NCI-H82 treated with DMSO at 0.1 percent for 48 hours (cell line): ENCODE measurements at regions not wholly inside any gene's neighbourhood (a gene's known extent, or its start where the extent isn't known, plus 50 kb on each side); places are given as distances from the start of the nearest gene placed in this dataset.
"Not testable (repeated sequence)": the region's sequence is repeated elsewhere in the genome, so short reads cannot be mapped to it uniquely, and the experiment has no call there.

Source experiments
- DNase-seq: peaks from one replicate; lab custom pipeline; 2025; ENCODE audit not compliant: unreplicated experiment; lab: John Stamatoyannopoulos, UW

DNA sequence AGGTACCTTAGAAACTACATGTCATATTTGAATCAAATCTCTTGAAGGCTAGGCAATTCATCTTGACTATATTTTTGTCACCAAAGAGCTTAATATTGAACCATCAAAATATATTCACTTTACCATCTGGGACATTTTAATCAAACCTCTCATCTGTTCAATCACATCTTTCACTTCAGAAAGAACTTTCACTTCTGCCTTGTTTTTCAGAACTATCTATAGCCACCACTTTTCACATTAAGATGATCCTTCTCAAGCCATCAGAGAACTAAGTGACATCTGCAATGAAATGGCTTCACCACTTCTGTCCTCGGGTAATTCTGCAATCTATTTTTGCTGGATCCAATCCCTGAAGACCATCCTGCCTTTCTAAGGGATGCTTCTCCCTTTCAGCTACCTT is 57.8 kb downstream of the OR2B2 start:
- DNase-seq: no peak

DNA sequence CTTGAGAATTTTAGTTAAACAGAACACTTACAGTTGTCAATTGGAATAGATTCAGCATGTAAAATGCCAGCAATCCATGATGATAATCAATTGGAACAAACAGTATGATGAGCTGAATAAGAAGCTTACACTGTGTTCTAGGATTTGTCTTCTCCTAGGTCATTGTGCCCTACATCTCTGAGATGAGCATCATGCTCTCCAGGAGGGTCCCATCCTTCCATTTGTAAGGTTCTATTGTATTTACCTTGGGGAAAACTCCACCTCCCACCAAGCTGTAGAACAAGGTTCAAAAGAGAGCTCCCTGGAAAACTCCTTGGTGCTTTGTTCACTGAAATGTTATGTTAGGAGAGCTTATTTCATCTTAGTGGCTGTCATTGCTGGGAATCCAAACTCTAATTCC is 60.8 kb downstream of the OR2B2 start:
- no peak for DNase-seq

DNA sequence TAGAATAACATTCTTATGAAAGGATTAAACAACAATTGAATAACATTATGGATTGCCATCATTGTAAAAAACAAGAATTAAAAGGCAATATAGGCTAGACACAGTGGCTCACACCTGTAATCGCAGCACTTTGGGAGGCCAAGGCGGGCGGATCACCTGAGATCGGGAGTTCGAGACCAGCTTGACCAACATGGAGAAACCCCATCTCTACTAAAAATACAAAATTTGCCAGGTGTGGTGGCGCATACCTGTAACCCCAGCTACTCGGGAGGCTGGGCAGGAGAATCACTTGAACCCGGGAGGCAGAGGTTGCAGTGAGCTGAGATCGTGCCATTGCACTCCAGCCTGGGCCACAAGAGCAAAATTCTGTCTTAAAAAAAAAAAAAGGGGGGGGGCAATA is 63.2 kb downstream of the OR2B2 start:
- DNase-seq: not testable (repeated sequence)

DNA sequence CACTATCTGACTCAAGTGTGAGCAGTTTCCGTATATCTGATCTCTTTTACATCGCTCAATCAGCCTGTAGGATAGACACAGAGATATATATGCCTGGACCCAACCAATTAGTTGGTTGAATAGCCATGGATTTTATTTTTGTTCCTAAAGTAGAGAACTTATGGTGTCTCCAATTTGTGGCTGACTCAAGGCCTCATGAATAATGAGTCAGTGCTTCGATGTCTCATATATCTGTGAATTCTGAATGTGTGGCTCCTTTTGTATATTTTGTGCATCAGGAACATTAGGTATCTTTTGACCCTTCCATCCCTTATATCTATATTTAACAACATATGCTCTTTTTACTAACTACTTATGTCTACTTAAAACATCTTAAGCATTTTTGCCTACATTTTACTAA is 64.5 kb downstream of the OR2B2 start:
- no peak for DNase-seq

DNA sequence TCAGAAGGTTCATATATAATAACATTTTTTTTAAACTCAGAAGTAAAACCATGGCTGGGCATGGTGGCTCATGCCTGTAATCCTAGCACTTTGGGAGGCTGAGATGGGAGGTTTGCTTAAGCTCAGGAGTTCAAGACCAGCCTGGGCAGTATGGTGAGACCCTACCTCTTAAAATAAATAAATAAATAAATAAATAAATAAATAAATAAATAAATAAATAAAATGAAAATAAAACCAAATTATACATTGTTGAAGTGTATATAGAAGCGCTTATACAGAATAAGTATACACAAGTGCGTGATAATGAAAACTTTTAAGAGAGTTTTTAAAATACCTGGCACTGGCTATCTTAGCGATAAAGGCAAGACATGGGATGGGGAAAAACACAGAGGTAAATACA is 71.6 kb downstream of the OR2B2 start:
- DNase-seq: no peak

DNA sequence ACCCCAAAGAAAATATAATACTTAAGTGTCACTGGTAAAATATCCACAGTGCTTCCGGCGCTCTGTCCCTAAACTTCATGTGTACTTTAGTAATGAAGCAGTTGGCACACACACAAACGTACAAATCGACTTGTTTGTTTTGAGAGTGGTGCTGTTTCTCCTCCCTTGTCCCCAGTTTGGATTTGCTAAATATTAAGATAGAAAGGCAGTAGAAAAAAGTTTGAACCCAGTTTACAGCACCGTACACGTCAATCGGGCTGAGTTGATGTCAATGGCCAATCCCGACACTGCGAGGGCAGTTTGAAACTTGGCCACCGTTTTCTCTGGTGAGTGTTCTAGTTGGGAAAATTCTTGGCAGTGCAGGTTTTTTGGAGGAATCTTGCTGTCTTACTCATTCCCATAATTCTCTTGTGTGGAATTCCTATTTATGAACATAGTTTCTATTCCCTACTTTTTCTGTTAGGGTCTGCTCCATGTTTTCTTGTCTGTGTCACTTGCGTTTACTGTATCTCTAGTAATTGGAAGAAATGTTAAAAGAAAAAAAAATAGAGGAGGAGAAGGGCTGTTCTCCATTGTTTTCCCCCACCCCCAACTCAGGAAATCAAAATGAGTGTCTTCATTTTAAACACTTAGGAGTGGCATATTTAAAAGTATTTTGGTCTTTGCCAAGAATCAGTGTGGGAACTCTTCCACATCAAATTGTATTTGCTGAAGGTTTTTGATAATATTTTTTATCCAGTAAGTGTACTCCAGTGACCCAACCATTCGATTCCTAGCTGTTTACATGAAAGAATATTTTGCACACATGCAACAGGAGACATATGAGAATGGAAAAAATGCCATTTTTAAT is 72.3 kb downstream of the OR2B2 start:
- DNase-seq: peak; percentile 38

DNA sequence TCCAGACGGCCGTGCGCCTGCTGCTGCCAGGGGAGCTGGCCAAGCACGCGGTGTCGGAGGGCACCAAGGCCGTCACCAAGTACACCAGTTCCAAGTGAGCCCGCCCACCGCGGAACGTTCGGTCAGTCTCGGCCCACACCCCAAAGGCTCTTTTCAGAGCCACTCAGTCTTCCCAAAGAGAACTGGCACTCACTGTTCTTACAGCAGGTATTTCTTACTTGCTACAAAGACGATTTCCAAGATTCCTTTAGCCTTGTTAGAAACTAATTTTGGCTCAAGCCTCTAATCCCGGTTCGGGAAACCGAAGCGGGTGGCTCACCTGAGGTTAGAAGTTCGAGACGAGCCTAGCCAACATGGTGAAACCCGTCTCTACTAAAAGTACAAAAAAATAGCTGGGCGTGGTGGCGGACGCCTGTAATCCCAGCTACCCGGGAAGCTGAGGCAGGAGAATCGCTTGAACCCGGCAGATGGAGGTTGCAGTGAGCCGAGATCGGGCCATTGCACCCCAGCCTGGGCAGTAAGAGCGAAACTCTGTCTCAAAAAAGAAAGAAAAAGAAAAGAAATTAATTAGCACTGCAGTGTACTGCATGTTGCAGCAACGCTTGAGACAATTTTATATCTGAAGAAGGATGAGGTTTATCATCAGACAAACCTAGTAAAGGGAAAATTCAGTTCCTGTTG is 73.1 kb downstream of the OR2B2 start:
- DNase-seq: no peak

DNA sequence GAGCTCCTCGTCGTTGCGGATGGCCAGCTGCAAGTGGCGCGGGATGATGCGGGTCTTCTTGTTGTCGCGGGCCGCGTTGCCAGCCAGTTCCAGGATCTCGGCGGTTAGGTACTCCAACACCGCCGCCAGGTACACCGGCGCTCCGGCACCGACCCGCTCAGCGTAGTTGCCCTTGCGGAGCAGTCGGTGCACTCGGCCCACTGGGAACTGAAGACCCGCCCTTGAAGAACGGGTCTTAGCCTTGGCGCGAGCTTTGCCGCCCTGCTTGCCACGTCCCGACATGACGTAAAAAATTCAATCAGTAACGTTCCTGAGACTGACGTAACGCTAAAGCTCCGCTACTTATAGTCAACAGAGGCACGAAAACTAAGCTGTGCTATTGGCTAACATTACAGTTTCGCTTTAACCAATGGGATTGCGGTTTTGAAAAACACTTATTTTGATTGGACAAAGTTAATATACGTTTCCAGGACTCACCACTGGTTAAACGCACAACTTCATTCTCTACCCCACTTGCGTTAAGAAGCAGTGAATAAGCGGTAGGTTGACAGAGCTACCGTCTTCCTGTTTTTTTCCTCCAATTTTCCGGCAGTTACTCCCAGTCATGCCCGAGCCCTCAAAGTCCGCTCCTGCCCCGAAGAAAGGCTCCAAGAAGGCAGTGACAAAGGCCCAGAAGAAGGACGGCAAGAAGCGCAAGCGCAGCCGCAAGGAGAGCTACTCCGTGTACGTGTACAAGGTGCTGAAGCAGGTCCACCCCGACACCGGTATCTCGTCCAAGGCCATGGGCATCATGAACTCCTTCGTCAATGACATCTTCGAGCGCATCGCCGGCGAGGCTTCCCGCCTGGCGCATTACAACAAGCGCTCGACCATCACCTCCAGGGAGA is 73.9 kb downstream of the OR2B2 start:
- peak; percentile 95 for DNase-seq

DNA sequence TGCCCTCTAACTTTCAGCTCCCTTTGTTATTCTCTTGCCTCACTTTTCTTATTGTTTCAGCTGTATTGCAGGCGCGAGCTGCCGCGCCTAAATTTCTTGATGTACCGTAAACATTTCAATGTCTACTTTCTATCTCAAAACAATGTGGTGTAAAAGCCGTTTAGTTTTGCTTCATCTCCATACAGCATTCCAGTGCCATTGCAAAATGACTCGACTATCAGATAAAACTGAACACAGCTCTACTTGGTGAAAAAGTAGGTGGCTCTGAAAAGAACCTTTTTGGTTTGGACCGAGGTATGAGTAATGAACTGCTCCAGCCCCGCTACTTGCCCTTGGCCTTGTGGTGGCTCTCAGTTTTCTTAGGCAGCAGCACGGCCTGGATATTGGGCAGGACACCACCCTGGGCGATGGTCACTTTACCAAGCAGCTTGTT is 74.6 kb downstream of the OR2B2 start:
- DNase-seq: no peak

DNA sequence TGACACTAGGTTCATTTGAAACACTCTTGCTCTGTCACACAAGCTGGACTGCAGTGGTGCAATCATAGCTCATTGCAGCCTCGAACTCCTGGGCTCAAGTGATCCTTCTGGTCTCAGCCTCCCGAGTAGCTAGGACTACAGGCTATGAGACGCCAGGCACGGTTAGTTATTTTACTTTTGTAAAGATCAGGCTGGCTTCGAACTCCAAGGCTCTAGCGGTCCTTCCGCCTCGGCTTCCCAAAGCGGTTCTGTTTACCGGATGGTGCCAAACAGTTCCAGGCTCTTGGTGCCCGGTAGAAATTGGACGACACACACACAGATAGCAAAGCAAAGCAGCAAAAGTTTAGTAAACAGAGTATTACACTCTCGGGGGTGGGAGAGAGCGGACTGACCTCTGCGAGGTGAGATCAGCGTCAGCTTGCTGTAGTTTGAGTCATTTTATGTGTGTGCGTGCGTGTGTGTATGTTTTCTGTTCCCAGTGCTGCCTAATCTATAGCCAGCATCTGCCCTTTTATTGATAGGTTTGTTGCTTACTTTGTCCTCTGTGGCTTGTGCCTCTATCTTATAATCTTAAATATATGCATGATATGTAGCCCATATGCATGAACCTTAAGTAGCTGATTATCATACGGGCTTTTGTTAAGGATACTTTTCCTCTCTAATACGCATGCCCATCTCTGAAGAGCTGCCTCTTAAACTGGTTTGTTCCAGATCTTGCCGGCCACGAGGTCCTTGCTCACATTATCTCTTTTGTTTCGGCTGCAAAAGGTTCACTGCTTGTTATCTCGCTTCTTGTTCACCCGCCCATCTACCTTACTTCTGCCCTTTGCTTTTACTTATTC is 75.2 kb downstream of the OR2B2 start:
- DNase-seq: peak; percentile 92

DNA sequence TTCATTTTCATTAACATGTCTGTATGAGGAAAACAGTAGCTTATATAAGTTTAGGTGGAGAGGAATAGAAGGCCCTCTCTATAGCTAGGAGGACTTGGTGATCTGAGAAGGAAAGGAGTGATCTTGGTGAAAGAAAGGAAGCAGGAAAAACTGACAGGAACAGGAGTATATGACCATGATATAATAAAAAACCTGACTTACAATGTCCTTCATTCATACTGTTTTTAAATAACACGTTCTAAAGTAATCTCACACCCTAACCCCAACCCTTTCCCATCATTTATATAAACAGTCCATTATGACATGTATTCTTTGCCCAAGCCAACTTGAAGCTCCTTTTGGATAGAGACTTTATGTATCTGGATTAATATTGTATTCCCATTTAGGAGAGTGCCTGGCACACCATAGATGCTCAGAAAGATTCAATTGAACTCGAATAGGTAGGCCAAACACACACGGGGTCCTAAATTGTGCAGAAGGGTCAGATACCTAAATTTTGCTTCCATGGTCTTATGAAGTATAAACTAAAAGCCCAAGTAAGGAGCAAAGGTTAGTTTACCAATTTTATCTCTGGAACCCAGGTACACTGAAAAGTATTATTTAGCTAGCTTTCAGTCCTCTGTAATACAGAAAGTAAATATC is 75.9 kb downstream of the OR2B2 start:
- no peak for DNase-seq

DNA sequence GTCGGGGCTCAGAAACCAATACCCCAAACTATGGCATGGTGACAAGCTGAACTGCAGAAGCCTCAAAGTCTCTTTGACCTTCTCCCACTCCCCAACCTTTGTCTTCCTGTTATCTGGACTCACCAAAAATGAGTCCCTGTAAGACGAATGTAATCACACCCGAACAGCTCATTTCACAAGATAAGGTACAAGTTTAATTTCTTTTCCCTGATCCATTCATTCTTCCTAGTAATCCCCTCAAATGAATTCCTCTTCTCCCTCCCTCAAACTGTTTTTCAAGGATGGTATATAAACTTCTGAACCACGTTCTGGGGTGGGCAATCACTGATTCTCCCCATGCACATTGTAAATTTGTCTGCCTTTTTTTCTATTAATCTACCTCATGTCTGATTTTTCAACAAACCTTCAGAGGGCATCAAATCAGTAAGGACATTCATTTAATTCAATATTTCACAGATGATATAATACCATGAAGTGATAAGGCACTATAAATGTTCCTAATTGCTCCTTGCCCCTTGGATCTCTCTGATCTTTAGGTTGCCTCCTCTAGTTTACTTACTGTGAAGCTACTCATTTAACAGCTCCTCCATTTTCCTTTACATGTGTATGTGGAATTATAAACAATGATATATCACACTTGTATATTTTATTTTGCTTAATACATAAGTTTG is 77.2 kb downstream of the OR2B2 start:
- DNase-seq: no peak

DNA sequence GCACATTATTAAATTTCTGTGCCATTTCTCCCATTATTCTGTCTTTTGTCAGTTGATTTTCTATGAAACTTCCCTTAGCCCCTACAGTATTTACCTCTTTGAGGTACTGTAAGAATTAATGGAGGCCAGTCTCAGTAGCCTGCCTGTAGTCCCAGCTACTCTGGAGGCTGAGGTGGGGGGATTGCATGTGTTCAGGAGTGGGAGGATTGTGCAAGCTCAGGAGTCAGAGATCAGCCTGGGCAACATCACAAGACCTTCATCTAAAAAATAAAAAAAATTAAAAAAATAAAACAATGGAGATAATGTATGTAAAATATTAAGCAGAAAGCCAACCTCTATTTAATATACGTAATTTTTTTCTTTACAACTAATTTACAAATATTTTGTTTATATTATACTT is 77.8 kb downstream of the OR2B2 start:
- no peak for DNase-seq

DNA sequence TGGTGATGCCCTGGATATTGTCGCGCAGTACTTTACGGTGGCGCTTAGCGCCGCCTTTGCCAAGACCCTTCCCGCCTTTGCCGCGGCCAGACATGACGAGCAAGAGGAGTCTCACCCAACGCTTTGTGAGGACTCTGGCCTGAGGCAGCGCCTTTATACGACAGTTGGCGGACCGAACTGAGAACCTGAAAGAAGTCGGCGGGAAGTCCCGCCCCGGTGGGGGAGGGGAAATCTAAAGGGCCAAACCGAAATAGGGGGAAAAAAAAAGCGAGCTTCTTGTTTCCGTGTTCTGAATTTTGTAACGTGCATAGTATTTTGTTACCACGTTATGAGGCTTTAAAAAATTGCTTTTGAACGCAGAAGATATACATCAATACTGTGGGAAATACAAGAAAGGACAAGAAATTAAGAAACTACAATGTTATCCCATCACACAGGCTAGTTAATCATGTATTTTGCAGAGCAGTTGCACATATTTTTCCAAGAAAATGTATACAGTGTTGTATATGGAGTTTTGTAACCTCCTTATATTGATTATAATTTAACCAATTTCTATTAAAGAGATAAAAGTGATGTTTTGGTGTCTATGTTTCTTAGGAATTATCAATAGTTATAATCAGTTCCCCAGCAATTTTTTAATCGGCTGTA is 80.6 kb downstream of the OR2B2 start:
- DNase-seq: peak; percentile 47

DNA sequence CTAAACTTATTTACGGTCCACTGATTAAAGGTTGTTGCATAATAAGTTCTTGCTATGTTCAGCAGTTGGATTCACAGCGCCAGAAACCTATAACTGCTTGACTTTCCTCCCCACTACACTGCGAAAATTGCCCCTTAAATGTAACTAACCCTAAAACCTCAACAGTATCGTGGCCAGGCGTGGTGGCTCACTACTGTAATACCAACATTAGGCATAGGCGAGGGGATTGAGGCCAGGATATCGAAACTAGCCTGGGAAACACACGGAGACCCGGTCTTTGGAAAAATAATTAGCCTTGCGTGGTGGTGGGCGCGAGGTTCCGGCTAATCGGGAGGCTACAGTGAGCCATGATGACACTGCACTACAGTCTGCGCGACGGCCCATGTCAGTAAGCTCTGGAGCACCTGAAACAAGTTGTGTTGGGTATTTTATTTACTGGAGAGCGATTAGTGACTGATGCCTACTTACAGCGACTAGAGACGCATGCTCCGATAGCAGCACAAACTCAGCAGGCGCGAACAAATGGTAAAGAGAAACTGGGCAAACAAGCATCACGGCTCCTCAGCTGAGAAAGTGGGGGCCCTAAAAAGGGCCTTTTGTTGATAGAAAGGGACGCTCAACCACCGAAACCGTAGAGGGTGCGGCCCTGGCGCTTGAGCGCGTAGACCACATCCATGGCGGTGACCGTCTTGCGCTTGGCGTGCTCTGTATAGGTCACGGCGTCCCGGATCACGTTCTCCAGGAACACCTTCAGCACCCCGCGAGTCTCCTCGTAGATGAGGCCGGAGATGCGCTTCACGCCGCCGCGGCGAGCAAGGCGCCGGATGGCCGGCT is 81.4 kb downstream of the OR2B2 start:
- DNase-seq: peak; percentile 76

DNA sequence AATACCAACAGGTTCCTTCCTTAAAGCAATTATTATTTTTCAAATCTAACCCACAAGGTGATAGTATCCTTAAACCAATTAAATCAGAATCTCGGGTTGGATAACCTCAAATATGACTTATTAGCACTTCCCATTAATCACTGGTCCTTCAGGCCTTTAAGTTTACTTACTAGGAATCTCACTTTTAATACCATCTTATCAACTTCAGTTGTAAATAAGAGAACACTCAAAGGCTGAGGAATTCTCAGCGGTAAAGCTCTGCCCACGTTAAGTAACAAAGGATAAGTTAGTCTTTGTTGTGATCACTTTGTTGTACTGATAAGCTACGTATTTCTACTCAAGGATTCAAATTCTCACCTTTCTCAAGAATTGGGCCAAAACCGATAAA is 82.0 kb downstream of the OR2B2 start:
- peak; percentile 69 for DNase-seq

DNA sequence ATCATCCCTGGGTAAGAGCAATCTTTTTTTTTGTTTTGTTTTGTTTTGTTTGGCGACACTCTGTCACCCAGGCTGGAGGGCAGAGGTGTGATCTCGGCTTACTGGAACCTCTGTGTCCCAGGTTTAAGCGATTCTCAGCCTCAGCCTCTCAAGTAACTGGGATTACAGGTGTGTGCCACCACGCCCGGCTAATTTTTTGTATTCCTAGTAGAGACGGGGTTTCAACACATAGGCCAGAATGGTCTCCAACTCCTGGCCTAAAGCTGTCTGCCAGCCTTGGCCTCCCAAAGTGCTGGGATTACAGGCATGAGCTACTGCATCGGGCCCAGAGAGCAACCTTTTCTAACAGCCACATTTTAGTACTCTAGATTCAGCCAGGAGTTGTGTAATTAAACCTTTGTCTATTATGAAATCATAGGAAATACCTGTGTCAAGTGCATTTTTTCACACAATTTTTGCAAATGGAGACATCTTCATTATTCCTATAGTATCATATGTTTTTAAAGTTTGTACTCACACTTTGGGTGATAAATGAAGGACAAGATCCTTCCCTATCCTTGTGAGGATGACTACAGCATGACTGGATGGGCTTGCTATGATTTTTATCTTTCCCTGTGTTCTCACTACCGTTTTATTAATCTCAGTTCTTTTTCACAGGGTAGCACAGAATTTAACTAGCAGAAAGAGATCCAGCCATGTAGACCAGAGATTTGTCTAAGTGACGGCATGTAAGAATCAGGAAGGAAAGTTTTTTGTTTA is 82.6 kb downstream of the OR2B2 start:
- DNase-seq: peak; percentile 50
